C4-2B (cell line): ENCODE measurements at regions not wholly inside any gene's neighbourhood (a gene's known extent, or its start where the extent isn't known, plus 50 kb on each side); places are given as distances from the start of the nearest gene placed in this dataset.

Experiments
- CTCF ChIP-seq: fragments of 450-650 bp; conservative IDR thresholded peaks from 2 replicates; pipeline ENCODE4 v1.5.1; 2017; ENCODE audit warnings: mild to moderate bottlenecking
- ZFX ChIP-seq: fragments of 450-650 bp; IDR thresholded peaks from 2 replicates; pipeline ENCODE4 v1.6.1; 2017

GRCh38 chr5:6900247-6901227 is 187.3 kb downstream of the TENT4A start:
- TF ChIP-seq CTCF (no peak), ZFX (no peak)
